ENCODE measurements at regions not wholly inside any gene's neighbourhood (a gene's known extent, or its start where the extent isn't known, plus 50 kb on each side); places are given as distances from the start of the nearest gene placed in this dataset.

DNA sequence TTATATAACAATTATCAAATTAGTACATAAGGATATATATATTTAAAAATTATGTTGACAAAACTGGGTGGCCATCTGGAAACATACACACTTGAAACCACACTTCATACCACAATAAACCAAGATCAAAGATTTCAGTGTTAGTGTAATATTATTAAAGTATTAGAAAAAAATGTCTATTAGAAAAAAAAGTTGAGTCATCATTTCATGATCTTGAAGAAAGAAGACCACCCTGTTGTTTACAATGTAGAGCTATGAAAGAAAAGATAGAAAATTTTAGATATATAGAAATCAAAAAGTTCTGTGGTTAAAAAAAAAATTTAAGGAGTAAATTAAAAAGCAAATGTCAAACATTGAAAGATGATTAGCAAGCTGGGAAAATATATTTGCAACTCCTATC, 224.5 kb upstream of the CDH20 start:
- DNase-seq, result no peak

DNA sequence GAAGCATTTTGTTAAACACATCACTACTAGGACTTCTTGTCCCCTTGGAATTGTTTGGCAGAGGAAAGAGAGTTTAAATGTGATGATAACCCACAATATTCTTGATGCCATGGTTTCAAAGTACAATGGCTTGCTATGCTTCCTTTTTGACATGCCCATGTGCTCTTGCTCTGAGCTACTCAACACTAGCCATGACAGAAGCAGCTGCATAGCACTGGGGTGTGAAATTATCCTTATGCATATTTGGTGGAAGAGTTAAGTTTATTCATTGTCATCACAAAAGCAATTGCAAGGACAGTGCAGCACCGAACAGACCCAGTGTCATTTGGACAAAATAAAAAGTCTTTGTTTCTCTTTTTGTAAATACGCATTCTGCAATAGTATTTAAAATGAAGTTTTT, 209.9 kb upstream of the CDH20 start:
- DNase-seq, result no peak

DNA sequence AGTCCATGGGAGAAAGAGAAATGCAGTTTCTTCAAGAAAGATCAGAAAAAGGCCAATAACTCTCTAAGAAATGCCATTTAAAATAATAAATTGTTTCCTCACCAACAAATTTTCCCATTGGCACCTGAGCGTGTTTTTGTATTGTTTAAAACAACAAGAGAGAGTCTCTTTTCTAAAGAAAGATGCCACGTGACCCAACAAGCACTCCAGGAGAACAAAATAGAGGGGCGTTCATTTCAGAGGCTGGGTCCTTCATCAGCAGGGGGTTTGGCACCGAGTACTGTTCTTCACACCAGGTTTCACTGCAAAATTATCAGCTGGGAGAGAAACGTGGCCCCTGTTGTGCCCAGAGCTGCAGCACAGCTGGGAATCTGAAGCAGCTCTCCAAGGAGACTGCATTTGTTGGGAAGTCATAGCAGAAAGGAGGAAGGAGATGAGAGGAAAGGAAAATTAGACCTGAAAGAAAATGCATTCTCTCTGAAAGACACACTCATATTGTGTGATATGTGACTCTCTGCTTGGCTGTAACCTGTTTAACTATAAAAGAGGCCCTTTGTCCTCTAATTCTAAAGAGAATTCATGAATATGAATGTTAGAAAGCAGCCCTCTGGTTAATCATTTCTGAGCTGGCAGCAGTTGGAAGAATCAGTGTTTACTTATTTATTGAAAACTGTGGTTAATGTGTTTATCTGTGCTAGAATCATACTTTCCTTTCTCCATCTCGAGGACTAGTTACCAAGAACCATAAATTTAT, 205.3 kb upstream of the CDH20 start:
- DNase-seq, result no peak

DNA sequence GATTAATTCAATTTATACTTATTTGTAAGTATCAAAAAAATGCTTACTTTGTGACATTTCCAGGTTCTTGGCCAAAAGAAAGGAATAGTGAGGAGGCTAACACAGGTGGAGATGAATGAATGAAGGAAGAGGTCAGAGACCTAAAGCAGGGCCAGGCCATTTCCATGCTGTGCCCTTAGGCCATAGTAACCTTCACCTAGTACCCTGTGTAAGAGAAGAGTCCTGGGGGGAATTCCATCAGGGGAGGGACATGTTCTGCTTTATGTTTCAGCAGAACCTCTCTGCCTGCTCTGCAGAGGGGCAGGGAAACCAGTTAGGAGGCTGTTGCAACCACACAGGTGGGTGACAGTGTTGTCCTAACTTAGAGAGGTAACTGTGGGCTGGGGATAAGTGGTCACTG, 204.2 kb upstream of the CDH20 start:
- DNase-seq, result no peak

DNA sequence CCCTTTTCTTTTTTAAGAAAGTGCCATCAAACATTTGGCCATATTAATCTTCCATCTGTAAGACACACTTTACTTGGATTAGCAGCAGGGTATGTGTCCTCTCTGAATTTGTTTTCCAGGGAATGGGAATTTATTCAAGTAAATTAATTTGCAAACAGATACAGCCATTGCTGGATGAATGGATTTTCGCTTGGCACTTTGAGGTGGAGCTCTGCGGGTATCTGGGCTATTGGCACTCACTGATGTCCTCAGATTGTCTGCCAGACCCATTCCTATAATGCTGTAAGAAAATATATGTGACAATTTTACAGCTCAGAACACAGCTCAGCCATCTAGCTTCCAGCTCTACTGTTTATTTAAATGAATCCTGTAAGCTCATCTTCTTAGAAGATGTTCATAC, 201.2 kb upstream of the CDH20 start:
- DNase-seq, result no peak

DNA sequence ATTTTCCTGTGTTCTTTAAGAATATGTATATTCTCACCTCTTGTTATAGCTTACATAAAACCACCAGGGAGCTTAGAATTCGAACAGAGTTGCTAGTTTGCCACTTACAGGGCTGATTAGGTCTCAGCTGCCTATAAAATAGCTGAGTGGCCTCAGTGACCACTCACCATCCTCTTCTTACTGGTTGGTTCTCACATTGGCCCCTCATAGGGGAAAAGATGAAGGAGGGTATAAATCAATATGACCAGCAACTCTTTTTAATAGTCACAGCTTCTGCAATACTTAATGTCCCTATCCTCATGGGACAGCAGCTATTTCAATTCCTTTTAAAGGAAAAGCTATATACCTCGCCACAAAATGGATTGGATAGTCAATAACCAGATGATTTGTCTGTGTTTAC, 199.4 kb upstream of the CDH20 start:
- no peak for DNase-seq

DNA sequence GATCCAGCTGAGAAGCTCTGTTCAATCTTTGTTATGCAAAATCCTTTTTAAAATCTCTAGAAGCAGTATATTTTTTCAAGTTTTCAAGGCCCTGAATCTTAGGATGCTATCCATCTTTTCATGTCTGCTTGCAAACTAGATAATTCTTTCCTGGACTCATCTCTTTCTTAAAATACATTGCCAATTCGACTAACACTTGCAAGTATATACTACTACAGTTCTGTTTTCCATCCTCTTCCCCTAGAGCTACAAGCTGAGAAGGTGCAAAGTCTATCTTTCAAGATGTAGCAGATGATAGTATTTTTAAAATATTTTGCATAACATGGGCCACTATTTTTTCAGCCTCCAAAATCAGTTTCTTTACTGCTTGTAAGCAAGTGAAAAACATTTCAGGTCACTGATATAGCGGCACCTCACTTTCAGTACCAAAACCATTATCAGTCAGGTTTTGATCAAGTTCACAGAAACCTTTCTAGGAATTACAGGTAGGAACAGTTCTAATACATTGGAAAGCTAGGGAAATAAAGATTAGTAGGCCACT, 196.4 kb upstream of the CDH20 start:
- no peak for DNase-seq

DNA sequence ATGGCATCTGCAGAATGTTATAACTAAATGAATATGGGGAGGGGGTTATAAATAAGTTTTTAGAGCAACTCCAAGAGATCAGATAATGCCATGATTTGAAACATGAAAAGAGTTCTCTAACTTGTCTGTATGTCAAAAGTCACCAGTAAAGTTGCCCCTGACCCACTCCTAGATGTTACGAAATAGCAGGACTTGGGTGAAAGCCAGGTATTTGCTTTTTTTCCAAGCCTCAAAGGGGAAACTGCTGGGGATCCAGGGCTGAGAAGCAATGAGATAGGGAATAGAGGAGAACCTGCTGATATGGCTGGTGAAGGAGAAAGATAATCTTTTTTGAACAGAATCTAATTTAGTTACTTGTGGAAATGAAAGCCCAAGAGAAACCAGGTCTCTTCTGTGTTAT, 191.5 kb upstream of the CDH20 start:
- no peak for DNase-seq

DNA sequence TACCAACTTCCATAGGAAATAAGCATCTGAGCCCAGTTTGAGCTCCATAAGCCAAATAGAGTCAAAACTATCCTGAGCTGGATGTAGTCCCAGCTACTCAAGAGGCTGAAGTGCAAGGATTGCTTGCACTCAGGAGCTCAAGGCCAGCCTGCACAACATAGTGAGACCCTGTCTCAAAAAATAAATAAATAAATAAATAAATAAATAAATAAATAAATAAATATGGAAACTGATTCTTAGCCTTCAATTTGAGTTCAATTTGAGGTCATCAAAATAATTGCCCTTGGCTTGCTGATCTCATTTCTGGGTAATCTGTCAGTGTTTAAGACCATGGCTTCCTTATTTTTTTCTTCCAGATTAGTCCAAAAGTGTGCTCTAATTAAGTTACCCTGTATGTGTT, 184.9 kb upstream of the CDH20 start:
- no peak for DNase-seq

DNA sequence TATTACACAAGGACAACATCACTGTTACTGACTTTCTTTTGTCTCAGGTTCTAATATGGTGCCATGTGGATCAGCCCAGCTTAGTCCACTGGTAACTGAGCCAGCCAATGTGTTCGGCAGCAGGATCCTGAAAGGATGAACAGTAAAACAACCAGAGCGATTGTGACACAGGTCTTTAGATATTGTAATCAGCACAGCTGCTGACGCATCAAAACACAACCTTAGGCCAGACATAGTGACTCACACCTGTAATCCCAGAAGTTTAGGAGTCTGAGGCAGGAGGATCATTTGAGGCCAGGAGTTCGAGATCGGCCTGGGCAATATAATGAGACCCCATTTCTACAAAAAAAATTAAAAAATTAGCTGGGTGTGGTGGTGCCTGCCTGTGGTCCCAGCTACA, 183.4 kb upstream of the CDH20 start:
- no peak for DNase-seq

DNA sequence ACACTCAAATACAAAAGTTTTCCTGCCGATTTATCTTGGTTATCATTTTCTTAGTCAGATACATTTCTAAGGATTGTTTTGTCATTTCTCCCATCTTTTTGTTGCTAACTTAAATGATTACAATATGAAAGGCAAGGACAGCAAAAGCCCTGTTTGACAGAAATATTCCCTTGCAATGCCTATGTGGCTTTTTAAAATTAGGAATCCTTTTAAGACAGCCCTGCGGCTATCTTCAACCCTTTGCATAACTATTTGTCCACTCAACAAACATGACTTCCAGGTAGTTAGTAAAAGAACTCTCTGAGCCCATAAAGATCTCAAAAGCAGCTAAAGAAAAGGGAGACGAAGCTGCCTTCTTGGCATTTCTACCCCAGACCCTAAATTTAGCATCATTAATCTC, 179.7 kb upstream of the CDH20 start:
- DNase-seq, result no peak

DNA sequence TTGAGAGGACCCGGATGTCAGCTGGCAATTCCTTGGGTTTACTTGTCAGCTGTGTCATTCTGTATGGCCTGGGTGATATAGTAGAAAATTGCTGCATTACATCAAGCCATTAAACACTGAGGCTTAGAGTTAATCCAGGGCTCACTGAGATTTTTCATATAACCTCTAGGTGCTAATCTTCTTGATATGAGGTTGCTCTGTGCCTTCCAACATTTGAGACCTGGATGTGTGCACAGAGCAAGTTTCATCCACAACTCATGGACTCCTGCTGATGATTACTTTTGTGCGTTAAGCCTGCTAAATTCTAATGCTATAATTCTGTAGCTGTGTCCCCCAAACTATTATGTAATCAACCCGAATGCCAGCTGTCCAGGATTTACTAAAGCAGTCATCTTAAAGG, 178.4 kb upstream of the CDH20 start:
- no peak for DNase-seq

DNA sequence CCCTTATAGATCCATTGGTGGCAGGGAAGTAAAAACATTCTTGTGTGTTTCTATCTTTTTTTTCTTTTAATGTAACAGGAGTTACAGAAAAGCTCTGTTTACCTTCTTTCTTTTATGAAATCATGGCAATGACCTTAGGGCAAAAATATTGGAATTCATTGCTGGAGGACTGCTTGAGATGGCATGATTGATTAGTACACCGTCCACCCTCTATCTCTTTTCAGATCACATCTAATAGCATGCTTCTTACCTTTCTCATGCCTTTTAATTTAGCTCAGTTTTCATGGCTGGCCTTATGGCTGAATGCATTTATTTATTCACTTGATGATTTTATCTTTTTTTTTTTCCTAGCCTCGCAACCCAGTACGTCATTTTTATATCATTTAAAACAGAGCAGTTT, 177.6 kb upstream of the CDH20 start:
- DNase-seq, result no peak

DNA sequence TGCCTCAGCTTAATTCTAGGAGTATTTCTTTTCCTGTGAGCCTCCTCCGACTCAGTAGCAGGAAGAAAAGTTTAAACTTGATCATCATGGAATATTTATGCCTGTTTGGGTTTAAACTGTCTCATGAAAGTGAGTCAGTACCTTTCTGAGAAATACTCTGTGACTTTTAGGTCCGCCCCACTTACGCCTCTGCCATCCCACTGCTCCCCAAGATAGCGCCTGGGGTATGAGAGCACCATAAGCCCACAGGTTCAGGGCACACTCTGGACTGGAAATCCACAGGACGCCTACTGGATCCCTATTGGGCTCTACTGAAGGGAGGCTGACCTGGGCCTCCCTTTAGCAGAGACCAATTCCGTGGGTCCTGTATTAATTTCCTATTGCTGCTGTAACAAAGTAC, 175.8 kb upstream of the CDH20 start:
- no peak for DNase-seq

DNA sequence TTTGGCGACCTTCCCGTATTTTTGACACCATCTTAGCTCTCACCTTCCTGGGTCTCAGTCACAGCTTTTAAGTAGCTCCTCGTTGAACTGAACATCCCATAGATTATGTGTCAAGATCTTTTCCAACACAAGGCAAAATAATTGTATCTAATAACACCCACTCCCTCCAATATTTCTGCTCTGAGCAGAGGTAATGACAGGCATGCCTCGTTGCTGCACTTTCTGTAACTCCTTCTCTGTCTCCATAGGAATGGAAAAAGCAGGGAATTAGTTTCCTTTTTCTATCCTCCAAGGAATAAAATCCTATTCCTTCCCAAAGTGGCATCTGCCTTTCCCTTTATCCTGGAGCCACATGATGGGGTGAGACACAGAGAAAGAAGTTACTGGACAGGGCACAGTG, 174.0 kb upstream of the CDH20 start:
- DNase-seq, result no peak

DNA sequence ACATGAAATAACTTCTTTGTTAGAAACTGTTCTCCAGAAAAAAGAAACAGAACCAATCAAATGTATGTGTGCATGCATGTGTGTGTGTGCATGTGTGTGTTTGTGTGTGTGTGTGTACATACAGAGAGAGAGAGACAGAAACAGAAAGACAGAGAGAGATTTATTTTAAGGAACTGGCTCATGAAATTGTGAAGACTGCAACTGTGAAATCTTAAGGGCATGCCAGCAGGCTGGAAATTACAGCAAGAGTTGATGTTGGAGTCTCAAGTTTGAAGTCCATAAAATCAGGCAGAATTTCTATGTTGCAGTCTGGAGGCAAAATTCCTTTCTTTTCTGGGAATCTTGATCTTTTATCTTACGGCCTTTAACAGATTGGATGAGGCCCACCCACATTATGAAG, 168.9 kb upstream of the CDH20 start:
- no peak for DNase-seq

DNA sequence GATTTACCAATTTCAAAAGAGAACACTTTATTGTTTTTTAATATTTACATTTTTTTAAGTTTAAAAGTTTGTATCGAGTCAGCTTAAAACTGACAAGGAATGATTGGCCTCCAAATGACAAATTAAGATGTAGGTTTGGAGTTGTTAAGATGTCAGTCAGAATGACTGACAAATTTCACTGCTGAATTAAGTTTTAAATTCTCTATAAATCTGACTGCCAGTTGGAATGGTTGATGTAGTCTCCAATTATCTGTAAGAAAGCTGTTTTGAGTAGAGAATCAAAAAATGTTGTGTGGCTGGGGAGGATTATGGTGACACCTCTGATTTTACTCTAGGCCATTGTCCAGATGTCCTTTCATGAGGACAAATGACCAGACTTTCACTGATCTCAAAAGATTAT, 165.3 kb upstream of the CDH20 start:
- DNase-seq, result no peak

DNA sequence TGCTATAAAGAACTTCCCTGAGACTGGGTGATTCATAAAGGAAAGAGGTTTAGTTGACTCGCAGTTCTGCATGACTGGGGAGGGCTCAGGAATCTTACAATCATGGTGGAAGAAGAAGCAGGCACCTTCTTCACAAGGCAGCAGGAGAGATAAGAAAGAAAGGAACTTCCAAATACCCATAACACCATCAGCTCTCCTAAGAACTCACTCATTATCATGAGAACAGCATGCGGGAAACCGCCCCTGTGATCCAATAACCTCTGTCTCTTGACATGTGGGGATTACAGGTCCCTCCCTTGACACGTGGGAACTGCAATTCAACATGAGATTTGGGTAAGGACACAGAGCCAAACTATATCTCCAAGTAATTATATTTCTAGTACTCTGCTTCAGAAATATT, 163.8 kb upstream of the CDH20 start:
- no peak for DNase-seq

DNA sequence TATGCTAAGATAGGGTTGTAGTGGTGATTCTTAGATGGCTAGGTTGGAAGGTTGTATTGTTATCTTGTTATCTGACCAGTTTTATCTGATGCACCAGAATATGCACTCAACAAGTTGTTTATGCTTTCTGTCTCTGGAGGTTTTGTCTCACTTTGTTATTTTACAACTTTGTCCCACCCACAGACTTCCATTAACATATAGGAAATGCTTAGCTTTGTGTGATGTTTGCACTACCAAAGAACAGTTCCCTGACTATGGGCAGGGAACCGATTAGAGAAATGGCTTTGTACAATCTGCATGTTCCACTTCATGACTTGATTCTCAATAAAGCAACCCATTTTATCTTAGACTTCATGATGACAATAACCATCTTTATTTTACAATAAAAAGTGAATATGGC, 160.6 kb upstream of the CDH20 start:
- no peak for DNase-seq

DNA sequence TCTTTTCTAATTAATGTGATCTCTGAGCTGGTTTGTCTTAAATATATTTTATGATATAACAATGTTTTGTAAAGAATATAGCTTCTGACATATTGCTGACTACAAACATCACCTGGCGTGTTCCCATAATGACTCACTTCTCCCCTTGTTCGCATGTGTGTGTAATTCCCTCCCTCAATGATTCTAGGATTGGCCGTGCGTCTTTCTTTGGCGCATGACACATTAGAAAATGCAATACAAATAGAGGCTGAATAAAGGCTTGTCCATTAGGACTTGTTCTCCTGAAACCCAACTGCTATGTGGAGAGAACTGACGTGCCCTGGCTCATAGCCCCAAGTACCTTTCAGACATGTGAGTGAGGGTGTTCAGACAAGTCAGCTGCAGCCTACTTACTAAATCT, 159.7 kb upstream of the CDH20 start:
- no peak for DNase-seq

DNA sequence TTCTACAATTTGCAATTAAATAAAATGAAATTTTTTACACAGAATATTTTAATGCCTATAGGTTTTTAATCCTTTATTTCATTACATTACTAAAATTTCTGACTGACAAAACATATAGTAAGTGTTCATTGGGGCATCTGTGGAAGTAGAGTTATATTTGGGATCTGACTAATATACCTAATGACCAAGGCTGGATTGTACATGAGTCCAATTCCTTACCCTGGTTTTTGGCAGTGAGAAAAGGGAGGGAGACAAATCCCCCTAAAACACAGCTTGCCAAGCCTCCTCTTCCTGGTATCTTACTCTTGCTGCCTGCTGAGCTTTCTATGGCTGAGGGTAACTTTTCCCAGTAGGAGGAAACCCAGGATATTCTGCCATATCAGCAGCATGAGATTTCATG, 149.4 kb upstream of the CDH20 start:
- DNase-seq, result no peak

DNA sequence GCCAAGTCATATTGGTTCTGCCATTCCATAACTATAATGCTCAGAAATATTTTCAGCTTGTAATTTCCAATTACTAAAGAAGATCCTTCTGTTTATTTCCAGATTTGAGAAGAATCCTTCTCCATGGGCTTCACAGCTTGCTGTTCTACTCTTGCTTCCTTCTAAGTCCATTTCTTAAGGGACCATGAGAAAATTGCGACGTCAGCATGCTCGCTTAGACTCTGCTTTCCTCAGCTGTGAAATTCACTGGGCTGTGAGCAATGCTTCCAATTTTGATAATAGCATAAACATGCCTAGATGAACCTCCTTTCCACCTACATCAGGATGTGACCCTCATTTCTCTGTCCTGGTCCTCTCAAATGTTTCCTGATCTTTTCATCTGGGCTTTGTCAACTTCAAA, 145.3 kb upstream of the CDH20 start:
- DNase-seq, result no peak

DNA sequence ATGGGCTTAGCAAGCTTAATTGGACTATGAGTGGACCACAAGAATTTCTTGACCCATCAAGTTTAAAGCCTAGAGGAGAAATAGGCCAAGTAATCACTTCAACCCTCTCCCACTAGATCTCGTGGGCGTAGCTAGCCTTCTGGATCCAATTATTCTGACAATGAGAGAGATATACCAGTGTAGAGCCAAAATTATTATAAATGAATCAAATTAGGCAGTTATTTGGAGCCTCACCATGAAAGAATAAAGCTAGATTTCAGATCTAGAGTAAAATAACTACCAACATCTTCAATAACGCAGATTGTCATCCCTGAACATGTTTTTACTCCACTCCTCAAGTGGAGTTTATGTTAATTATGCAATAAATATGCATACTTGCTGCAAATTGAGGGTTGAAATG, 143.9 kb upstream of the CDH20 start:
- no peak for DNase-seq

DNA sequence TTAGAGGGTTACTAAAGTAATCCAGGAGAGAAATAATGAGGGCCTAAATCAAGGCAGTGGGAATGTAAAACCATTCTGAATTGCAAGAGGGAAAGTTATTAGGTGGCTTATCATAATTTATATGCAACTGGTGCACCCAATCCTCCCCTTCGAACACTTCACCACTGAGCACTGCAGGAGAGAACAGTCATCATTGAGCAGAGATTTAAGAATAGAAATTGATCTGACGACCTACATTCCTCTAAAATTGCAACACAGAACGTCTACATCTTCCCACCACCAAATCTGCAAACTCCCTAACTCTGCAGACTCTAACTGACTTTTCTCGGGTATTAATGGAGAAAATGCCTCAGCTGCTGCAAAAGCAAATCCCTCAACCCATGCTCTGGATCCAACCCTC, 138.5 kb upstream of the CDH20 start:
- no peak for DNase-seq

DNA sequence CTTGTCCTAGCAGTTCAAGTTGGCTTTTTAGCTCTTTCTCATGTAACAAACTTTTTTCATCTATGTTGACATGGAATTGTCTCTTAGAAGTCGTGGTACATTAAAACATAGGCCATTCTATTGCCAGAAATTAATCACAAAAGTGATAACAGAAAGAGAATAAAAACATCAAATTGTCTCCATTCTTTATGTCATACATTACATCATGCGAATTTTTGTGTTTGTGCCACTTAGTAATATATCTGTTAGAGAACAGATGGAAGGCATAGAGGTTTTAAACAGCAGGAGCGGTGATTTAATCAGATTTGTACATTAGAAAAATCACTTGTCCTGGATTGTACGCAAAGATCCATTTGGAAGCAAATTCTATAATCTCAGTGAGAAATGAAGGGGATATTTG, 136.5 kb upstream of the CDH20 start:
- no peak for DNase-seq

DNA sequence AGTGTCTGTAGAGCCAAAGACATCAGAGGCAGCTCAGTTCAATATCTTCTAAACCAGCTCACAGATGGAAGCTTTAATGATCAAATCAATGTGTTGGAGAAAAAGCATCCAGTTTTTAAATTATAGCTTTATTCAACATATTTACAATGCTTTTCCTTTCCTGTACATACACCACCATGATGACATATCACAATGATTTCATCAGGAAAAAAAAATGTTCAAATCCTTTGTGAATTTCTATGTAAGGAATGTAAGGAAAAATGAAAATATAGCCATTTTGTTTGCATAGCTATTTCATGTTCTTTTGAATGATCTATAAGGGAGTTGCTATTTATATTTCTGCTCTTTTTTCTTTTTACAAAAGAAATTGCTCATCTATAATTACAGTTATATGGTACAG, 134.7 kb upstream of the CDH20 start:
- no peak for DNase-seq
